ENCODE measurements at regions not wholly inside any gene's neighbourhood (a gene's known extent, or its start where the extent isn't known, plus 50 kb on each side); places are given as distances from the start of the nearest gene placed in this dataset.

GRCh38 chr3:194843556-194843955 is 157.9 kb downstream of the FAM43A start:
- TF ChIP-seq CTCF (IDR thresholded peaks at IDR 0.05; ENCODE audit: low read depth, low read length, poor library complexity, severe bottlenecking) (no peak), EZH2phosphoT487 (IDR thresholded peaks at IDR 0.05; ENCODE audit: borderline replicate concordance, low read length) (no peak)

Data from DOHH2 (cell line).